H1 (cell line): ENCODE measurements at regions not wholly inside any gene's neighbourhood (a gene's known extent, or its start where the extent isn't known, plus 50 kb on each side); places are given as distances from the start of the nearest gene placed in this dataset.

ENCODE experiments used
- HDAC2 ChIP-seq, 2 experiments: fragments of 300-600 bp in 1 of 2; sonication (generic) in 1 of 2; IDR thresholded peaks; 2 replicates each; pipeline ENCODE4 v1.6.1; 2011 to 2012; ENCODE audit warnings: low read depth in 2 of 2, low read length in 2 of 2, mild to moderate bottlenecking in 2 of 2, moderate library complexity in 2 of 2, borderline replicate concordance in 1 of 2, inconsistent platforms in 1 of 2
- KDM5A ChIP-seq: fragments of 200-600 bp; IDR thresholded peaks from 2 replicates; pipeline ENCODE4 v1.7.1; 2012; ENCODE audit warnings: mild to moderate bottlenecking, low read length, inconsistent platforms, mixed read lengths

DNA sequence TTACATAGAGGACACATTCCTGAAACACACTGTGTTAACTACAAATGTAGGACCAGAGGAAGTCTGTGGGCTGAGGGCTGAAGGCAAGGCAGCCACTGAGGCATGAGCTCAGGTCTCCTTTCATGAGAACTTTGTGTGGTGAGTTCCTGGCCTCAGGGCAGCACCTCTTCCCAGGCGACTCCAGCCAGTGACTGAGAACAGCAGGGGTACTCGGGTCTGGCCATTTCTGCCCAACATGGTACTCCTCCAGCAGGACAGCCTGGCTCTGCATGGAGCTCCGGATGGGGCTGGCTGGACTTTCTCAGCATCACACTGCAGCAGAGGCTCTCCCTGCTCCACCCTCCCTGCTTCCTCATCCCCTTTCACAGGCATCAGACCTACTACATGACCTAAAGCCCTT lies 125.5 kb upstream of the SPATS2L start (continued):
- TF ChIP-seq HDAC2 (IDR thresholded peaks at IDR 0.05; ENCODE audit: borderline replicate concordance in 1 of 2, low read depth in 2 of 2, low read length in 2 of 2) (no peak), KDM5A (no peak)
